ENCODE measurements at regions not wholly inside any gene's neighbourhood (a gene's known extent, or its start where the extent isn't known, plus 50 kb on each side); places are given as distances from the start of the nearest gene placed in this dataset.
A peak's percentile ranks its signal among the peaks of the same experiment; 100 is the strongest.
"Not testable (repeated sequence)": the region's sequence is repeated elsewhere in the genome, so short reads cannot be mapped to it uniquely, and the experiment has no call there.

- no peak for DNase-seq (ENCODE audit: low spot score)
Observed at GRCh38 chr1:95770581-95770980, 536.6 kb downstream of the RWDD3 start.

- no peak for DNase-seq (ENCODE audit: low spot score)
Observed at GRCh38 chr1:95778217-95778616, 544.2 kb downstream of the RWDD3 start.

- DNase-seq (ENCODE audit: low spot score): no peak
Observed at GRCh38 chr1:95780836-95781235, 546.8 kb downstream of the RWDD3 start.

GRCh38 chr1:95790136-95790535, 556.1 kb downstream of the RWDD3 start:
- DNase-seq (ENCODE audit: low spot score): no peak

GRCh38 chr1:95793893-95794292, 559.9 kb downstream of the RWDD3 start:
- DNase-seq (ENCODE audit: low spot score): peak; percentile 8

- not testable (repeated sequence) for DNase-seq (ENCODE audit: low spot score)
Observed at GRCh38 chr1:95797761-95798160, 563.8 kb downstream of the RWDD3 start.

GRCh38 chr1:95806171-95806570, 572.2 kb downstream of the RWDD3 start:
- no peak for DNase-seq (ENCODE audit: low spot score)

GRCh38 chr1:95809391-95809790, 575.4 kb downstream of the RWDD3 start:
- DNase-seq (ENCODE audit: low spot score): no peak

- DNase-seq (ENCODE audit: low spot score): no peak
Observed at GRCh38 chr1:95815511-95815910, 581.5 kb downstream of the RWDD3 start.

GRCh38 chr1:95829556-95829955, 595.5 kb downstream of the RWDD3 start:
- DNase-seq (ENCODE audit: low spot score): no peak

GRCh38 chr1:95832370-95832769, 598.4 kb downstream of the RWDD3 start:
- DNase-seq (ENCODE audit: low spot score): no peak

- DNase-seq (ENCODE audit: low spot score): no peak
Observed at GRCh38 chr1:95849439-95849838, 615.4 kb downstream of the RWDD3 start.

- no peak for DNase-seq (ENCODE audit: low spot score)
Observed at GRCh38 chr1:95850165-95850649, 616.2 kb downstream of the RWDD3 start.

- no peak for DNase-seq (ENCODE audit: low spot score)
Observed at GRCh38 chr1:95850763-95851162, 616.8 kb downstream of the RWDD3 start.

GRCh38 chr1:95852483-95853070, 618.6 kb downstream of the RWDD3 start:
- DNase-seq (ENCODE audit: low spot score): no peak

- DNase-seq (ENCODE audit: low spot score): no peak
Observed at GRCh38 chr1:95854457-95854856, 620.4 kb downstream of the RWDD3 start.

- no peak for DNase-seq (ENCODE audit: low spot score)
Observed at GRCh38 chr1:95863086-95863485, 629.1 kb downstream of the RWDD3 start.

GRCh38 chr1:95865769-95866168, 631.8 kb downstream of the RWDD3 start:
- DNase-seq (ENCODE audit: low spot score): no peak

GRCh38 chr1:95876276-95876675, 642.3 kb downstream of the RWDD3 start:
- no peak for DNase-seq (ENCODE audit: low spot score)

- DNase-seq (ENCODE audit: low spot score): no peak
Observed at GRCh38 chr1:95879498-95880050, 645.6 kb downstream of the RWDD3 start.

- DNase-seq (ENCODE audit: low spot score): no peak
Observed at GRCh38 chr1:95888941-95889390, 655.0 kb downstream of the RWDD3 start.

GRCh38 chr1:95889400-95889799, 655.4 kb downstream of the RWDD3 start:
- DNase-seq (ENCODE audit: low spot score): no peak

GRCh38 chr1:95893921-95894320, 659.9 kb downstream of the RWDD3 start:
- DNase-seq (ENCODE audit: low spot score): no peak

- DNase-seq (ENCODE audit: low spot score): no peak
Observed at GRCh38 chr1:95903060-95903459, 669.0 kb downstream of the RWDD3 start.

Data from NAMALWA (cell line).